Caco-2 (cell line): ENCODE measurements at regions not wholly inside any gene's neighbourhood (a gene's known extent, or its start where the extent isn't known, plus 50 kb on each side); places are given as distances from the start of the nearest gene placed in this dataset.

Experiments
- BruUV-seq: library from RNA; stranded (reverse); fragments of 400-500 nt; replicated peaks from 2 replicates; lab custom pipeline; 2021; lab: Mats Ljungman, UMichigan
- CTCF ChIA-PET: fragments of 300-600 bp; sonication (Branson Sonifier 250); formaldehyde crosslinking; loops from one replicate; lab custom pipeline; 2022; ENCODE audit warnings: antibody characterized with exemption; lab: Charles Lee
- POLR2A ChIA-PET: fragments of 300-600 bp; sonication (Branson Sonifier 250); formaldehyde crosslinking; loops from one replicate; lab custom pipeline; 2022; ENCODE audit warnings: antibody characterized with exemption; lab: Charles Lee
- DNase-seq, 2 experiments: peaks; one replicate each; pipeline versions ENCODE4 v3.0.0 to v3.0.0-alpha.2; 2020 to 2022
- H3K27me3 ChIP-seq: replicated peaks from 2 replicates; pipeline ENCODE4 v1.6.0; 2011; ENCODE audit warnings: low read length; ENCODE audit not compliant: control insufficient read depth, insufficient read depth
- H3K36me3 ChIP-seq: 2 replicates; pipeline ENCODE4 v1.5.1; 2011; ENCODE audit warnings: low read length; ENCODE audit not compliant: control insufficient read depth, insufficient read depth
- H3K4me1 ChIP-seq: fragments of 250-450 bp; sonication (Bioruptor Pico); 2 replicates; pipeline ENCODE4 v1.5.1; 2020; ENCODE audit warnings: mild to moderate bottlenecking
- H3K4me3 ChIP-seq: 2 replicates; pipeline ENCODE4 v1.5.1; 2011; ENCODE audit warnings: low read depth, mild to moderate bottlenecking, control low read depth, low read length
- H3K9me3 ChIP-seq: fragments of 250-450 bp; sonication (Bioruptor Pico); 2 replicates; pipeline ENCODE4 v1.5.1; 2020; ENCODE audit warnings: mild to moderate bottlenecking, moderate library complexity
- H3K27ac Mint-ChIP-seq: one replicate; pipeline ENCODE4 v1.8.0; 2022; ENCODE audit warnings: mixed read lengths; ENCODE audit not compliant: unreplicated experiment
- H3K27me3 Mint-ChIP-seq: one replicate; pipeline ENCODE4 v1.8.0; 2022; ENCODE audit warnings: mixed read lengths; ENCODE audit not compliant: insufficient read depth, unreplicated experiment
- H3K36me3 Mint-ChIP-seq: one replicate; pipeline ENCODE4 v1.8.0; 2022; ENCODE audit warnings: mild to moderate bottlenecking, mixed read lengths; ENCODE audit not compliant: insufficient read depth, unreplicated experiment
- H3K4me1 Mint-ChIP-seq: one replicate; pipeline ENCODE4 v1.8.0; 2022; ENCODE audit warnings: low read depth, mixed read lengths; ENCODE audit not compliant: unreplicated experiment
- H3K4me3 Mint-ChIP-seq: one replicate; pipeline ENCODE4 v1.8.0; 2022; ENCODE audit warnings: mild to moderate bottlenecking, moderate library complexity, mixed read lengths; ENCODE audit not compliant: unreplicated experiment
- H3K9me3 Mint-ChIP-seq: one replicate; pipeline ENCODE4 v1.8.0; 2022; ENCODE audit warnings: mixed read lengths; ENCODE audit not compliant: unreplicated experiment
- CTCF ChIP-seq, 2 experiments: fragments of 200-600 bp in 1 of 2; IDR thresholded peaks; 1 replicate in 1 of 2; 2 replicates in 1 of 2; pipeline versions ENCODE4 v1.5.1 to v1.8.0; 2011 to 2022; ENCODE audit warnings: antibody characterized with exemption in 1 of 2, control low read depth in 1 of 2, inconsistent platforms in 1 of 2, low read depth in 1 of 2, low read length in 1 of 2, mild to moderate bottlenecking in 1 of 2, moderate library complexity in 1 of 2; ENCODE audit not compliant: insufficient read depth in 1 of 2, severe bottlenecking in 1 of 2, unreplicated experiment in 1 of 2
- intact Hi-C: fragments of 100-400 bp; cut with micrococcal nuclease; formaldehyde crosslinking; loops from one replicate; pipeline ENCODE4 v1.10.0; 2022; ENCODE audit not compliant: unreplicated experiment

GRCh38 chr22:47589271-47590250 lies 827.1 kb downstream of the TBC1D22A start:
- Histone ChIP-seq H3K36me3 (no peaks in the 10 kb centered on the region), H3K9me3 (no peaks in the 10 kb centered on the region), H3K27me3 (no peaks in the 10 kb centered on the region), H3K4me3 (no peak overlapping the region), H3K4me1 (no peaks in the 10 kb centered on the region)
- no peak for DNase-seq
- no TSS peak for BruUV-seq
- no peaks in the 10 kb centered on the region for H3K36me3 Mint-ChIP-seq
- no peaks in the 10 kb centered on the region for H3K4me1 Mint-ChIP-seq
- no peaks in the 10 kb centered on the region for H3K9me3 Mint-ChIP-seq
- no peak overlapping the region for H3K4me3 Mint-ChIP-seq
- intact Hi-C loops: no loop called here
- no peak for TF ChIP-seq CTCF (IDR thresholded peaks at IDR 0.05; ENCODE audit: insufficient read depth in 1 of 2, low read depth in 1 of 2, low read length in 1 of 2, severe bottlenecking in 1 of 2, unreplicated experiment in 1 of 2)
- H3K27me3 Mint-ChIP-seq: peaks cover 12% of the 10 kb centered on the region
- ChIA-PET POLR2A (no interaction called here), CTCF (no interaction called here)
- no peak overlapping the region for H3K27ac Mint-ChIP-seq

DNA sequence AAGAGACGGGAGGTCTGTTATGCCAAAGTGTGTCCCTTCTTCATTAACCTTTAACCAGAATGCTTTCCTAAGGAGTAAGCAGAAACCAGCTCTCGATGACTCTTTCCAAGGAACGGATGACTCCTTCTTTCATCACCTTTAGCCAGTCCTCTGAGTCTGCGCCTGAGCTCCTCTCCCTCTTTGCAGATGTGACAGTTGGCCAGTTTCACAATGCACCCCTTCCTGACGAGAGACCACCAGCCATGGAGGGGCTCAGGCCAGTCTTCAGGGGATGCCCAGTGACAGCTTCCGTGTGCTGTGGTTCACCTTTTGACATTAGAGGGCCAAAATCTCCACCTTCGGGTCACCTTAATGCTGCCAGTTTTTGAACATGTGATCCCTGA lies 826.1 kb downstream of the TBC1D22A start:
- no peak for TF ChIP-seq CTCF (IDR thresholded peaks at IDR 0.05; ENCODE audit: insufficient read depth in 1 of 2, low read depth in 1 of 2, low read length in 1 of 2, severe bottlenecking in 1 of 2, unreplicated experiment in 1 of 2)
- POLR2A ChIA-PET: interaction anchor here (0.5 kb wide), 1 partner anchor 1321 kb away, joined by 3 read pairs; the partner anchor contains the start of gene TTC38
- H3K4me3 ChIP-seq: no peak overlapping the region
- BruUV-seq: no TSS peak
- no peaks in the 10 kb centered on the region for H3K4me1 ChIP-seq
- H3K4me1 Mint-ChIP-seq: no peaks in the 10 kb centered on the region
- H3K9me3 Mint-ChIP-seq: no peaks in the 10 kb centered on the region
- peaks cover 10% of the 10 kb centered on the region for H3K27me3 Mint-ChIP-seq
- no peaks in the 10 kb centered on the region for H3K27me3 ChIP-seq
- no peak overlapping the region for H3K27ac Mint-ChIP-seq
- no peaks in the 10 kb centered on the region for H3K36me3 Mint-ChIP-seq
- intact Hi-C loops: no loop called here
- CTCF ChIA-PET: no interaction called here
- H3K36me3 ChIP-seq: no peaks in the 10 kb centered on the region
- no peak overlapping the region for H3K4me3 Mint-ChIP-seq
- DNase-seq: no peak
- H3K9me3 ChIP-seq: no peaks in the 10 kb centered on the region; the same call in 1 of the 2 replicates

GRCh38 chr22:47587861-47588577 lies 825.6 kb downstream of the TBC1D22A start:
- Mint-ChIP-seq H3K4me3 (no peak overlapping the region), H3K36me3 (no peaks in the 10 kb centered on the region), H3K27me3 (peaks cover 8% of the 10 kb centered on the region), H3K4me1 (no peaks in the 10 kb centered on the region), H3K9me3 (no peaks in the 10 kb centered on the region), H3K27ac (no peak overlapping the region)
- no peaks in the 10 kb centered on the region; the same call in 1 of the 2 replicates for H3K9me3 ChIP-seq
- H3K4me1 ChIP-seq: no peaks in the 10 kb centered on the region
- intact Hi-C loops: no loop called here
- ChIA-PET CTCF (no interaction called here), POLR2A (interaction anchor here (0.5 kb wide), 1 partner anchor 1320 kb away, joined by 3 read pairs; the partner anchor contains the start of gene TTC38)
- DNase-seq: no peak
- no peaks in the 10 kb centered on the region for H3K36me3 ChIP-seq
- H3K27me3 ChIP-seq: no peaks in the 10 kb centered on the region
- TF ChIP-seq CTCF (IDR thresholded peaks at IDR 0.05; ENCODE audit: insufficient read depth in 1 of 2, low read depth in 1 of 2, low read length in 1 of 2, severe bottlenecking in 1 of 2, unreplicated experiment in 1 of 2): no peak
- no TSS peak for BruUV-seq
- no peak overlapping the region for H3K4me3 ChIP-seq
